IPS-20b (cell line): ENCODE measurements at regions not wholly inside any gene's neighbourhood (a gene's known extent, or its start where the extent isn't known, plus 50 kb on each side); places are given as distances from the start of the nearest gene placed in this dataset.

Experiments used
- H3K27ac ChIP-seq: one replicate; pipeline ENCODE4 v1.5.1; 2013; ENCODE audit warnings: low read length
- H3K27me3 ChIP-seq: 2 replicates; pipeline ENCODE4 v1.6.1; 2013; ENCODE audit warnings: mild to moderate bottlenecking, low read length, inconsistent platforms; ENCODE audit not compliant: insufficient read depth
- H3K36me3 ChIP-seq: 2 replicates; pipeline ENCODE4 v1.6.1; 2013; ENCODE audit warnings: low read depth, mild to moderate bottlenecking, inconsistent platforms, low read length, moderate library complexity; ENCODE audit not compliant: insufficient read depth
- H3K4me1 ChIP-seq: 2 replicates; pipeline ENCODE4 v1.6.1; 2013; ENCODE audit warnings: mild to moderate bottlenecking, control low read depth, inconsistent platforms, low read length, moderate library complexity; ENCODE audit not compliant: insufficient read depth
- H3K4me3 ChIP-seq: 2 replicates; pipeline ENCODE4 v1.5.1; 2013; ENCODE audit warnings: mild to moderate bottlenecking, low read length, inconsistent platforms
- H3K9ac ChIP-seq: 2 replicates; pipeline ENCODE4 v1.6.1; 2013; ENCODE audit warnings: low read depth, mild to moderate bottlenecking, inconsistent platforms, low read length, moderate library complexity
- H3K9me3 ChIP-seq: 2 replicates; pipeline ENCODE4 v1.6.1; 2013; ENCODE audit warnings: mild to moderate bottlenecking, low read depth, low read length, inconsistent platforms; ENCODE audit not compliant: insufficient read depth

- Histone ChIP-seq H3K27me3 (no peaks in the 10 kb centered on the region), H3K9ac (no peak overlapping the region), H3K27ac (no peak overlapping the region), H3K4me1 (no peaks in the 10 kb centered on the region), H3K4me3 (no peak overlapping the region), H3K36me3 (no peaks in the 10 kb centered on the region), H3K9me3 (no peaks in the 10 kb centered on the region)
Observed at GRCh38 chr16:65185241-65185778, 63.4 kb upstream of the CDH11 start.

GRCh38 chr16:65181071-65181561, 59.3 kb upstream of the CDH11 start:
- Histone ChIP-seq H3K27ac (no peak overlapping the region), H3K9me3 (no peaks in the 10 kb centered on the region), H3K4me3 (no peak overlapping the region), H3K9ac (no peak overlapping the region), H3K27me3 (no peaks in the 10 kb centered on the region), H3K36me3 (no peaks in the 10 kb centered on the region), H3K4me1 (no peaks in the 10 kb centered on the region)

DNA sequence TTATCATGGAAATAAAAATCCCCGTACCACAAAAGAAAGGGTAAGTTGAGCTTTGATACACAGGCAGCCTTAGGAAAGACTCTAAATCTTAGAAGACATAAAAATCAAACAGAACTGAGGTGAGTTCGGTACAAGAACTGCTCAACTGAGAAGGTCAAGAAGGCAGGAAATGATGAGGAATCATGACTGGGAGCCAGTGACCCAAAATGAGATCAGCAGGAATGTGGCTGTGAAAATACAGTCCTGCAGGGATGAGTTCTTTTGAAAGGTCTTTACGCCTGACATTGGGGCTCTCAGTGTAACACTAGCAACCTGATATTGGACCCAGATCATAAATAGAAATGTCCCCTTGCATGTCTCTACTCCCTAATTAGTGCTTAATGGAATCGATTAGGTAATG, 56.3 kb upstream of the CDH11 start:
- Histone ChIP-seq H3K9ac (no peak overlapping the region), H3K27ac (no peak overlapping the region), H3K4me3 (no peak overlapping the region), H3K4me1 (no peaks in the 10 kb centered on the region), H3K9me3 (no peaks in the 10 kb centered on the region), H3K36me3 (no peaks in the 10 kb centered on the region), H3K27me3 (no peaks in the 10 kb centered on the region)

DNA sequence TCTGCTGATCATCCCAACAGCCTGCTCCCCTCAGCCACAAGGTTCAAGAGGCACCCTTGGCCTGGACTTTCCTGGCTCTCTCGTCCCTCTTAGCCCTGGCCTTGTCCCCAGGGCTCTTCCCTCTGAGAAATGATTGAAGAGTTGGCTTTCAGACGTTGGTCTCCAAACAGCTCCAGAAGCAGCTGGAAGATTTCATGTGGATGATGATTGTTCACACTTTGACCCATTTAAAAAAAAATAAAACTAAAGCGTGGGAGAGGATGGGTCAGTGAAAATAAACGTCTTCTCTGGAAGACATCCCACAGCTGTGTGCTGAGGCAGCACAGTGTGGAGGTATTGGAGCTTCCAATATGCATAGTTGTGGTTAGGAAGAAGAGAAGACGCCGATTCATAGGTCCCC, 54.7 kb upstream of the CDH11 start:
- no peak overlapping the region for H3K4me3 ChIP-seq

GRCh38 chr16:65172356-65172755, 50.5 kb upstream of the CDH11 start:
- Histone ChIP-seq H3K27me3 (no peaks in the 10 kb centered on the region), H3K4me1 (no peaks in the 10 kb centered on the region), H3K27ac (no peak overlapping the region), H3K9ac (no peak overlapping the region), H3K4me3 (no peak overlapping the region), H3K9me3 (no peaks in the 10 kb centered on the region), H3K36me3 (no peaks in the 10 kb centered on the region)

More for the DNA sequence above, 54.7 kb upstream of the CDH11 start:
- Histone ChIP-seq H3K9ac (no peak overlapping the region), H3K9me3 (no peaks in the 10 kb centered on the region), H3K27ac (no peak overlapping the region), H3K4me1 (no peaks in the 10 kb centered on the region), H3K27me3 (no peaks in the 10 kb centered on the region), H3K36me3 (no peaks in the 10 kb centered on the region)
